HEK293 (cell line): ENCODE measurements at regions not wholly inside any gene's neighbourhood (a gene's known extent, or its start where the extent isn't known, plus 50 kb on each side); places are given as distances from the start of the nearest gene placed in this dataset.

ENCODE experiments used
- CTCF ChIA-PET: fragments of 350-600 bp; formaldehyde crosslinking; extraction: SDS; loops from one replicate; lab custom pipeline; 2021; ENCODE audit warnings: antibody characterized with exemption; lab: Yijun Ruan, JAX
- POLR2A ChIA-PET: fragments of 300-600 bp; formaldehyde crosslinking; extraction: SDS; loops from one replicate; lab custom pipeline; 2020; ENCODE audit warnings: antibody characterized with exemption, inconsistent platforms; lab: Yijun Ruan, JAX
- H3K27ac ChIP-seq: fragments of 200-500 bp; sonication (Bioruptor generic); 2 replicates; pipeline ENCODE4 v1.5.1; 2014; ENCODE audit warnings: low read depth, low read length, control low read depth, inconsistent platforms; ENCODE audit errors: extremely low read depth
- H3K36me3 ChIP-seq, 2 experiments: fragments of 200-500 bp in 1 of 2; sonication (Bioruptor generic) in 1 of 2; 1 replicate in 1 of 2; 2 replicates in 1 of 2; pipeline ENCODE4 v1.5.1; 2014 to 2017; ENCODE audit warnings: inconsistent platforms in 2 of 2, low read length in 2 of 2; ENCODE audit not compliant: control insufficient read depth in 2 of 2, insufficient read depth in 1 of 2
- H3K4me1 ChIP-seq: fragments of 200-500 bp; sonication (Bioruptor generic); 2 replicates; pipeline ENCODE4 v1.5.1; 2014; ENCODE audit warnings: mild to moderate bottlenecking, low read length, inconsistent platforms; ENCODE audit not compliant: control insufficient read depth, insufficient read depth
- H3K4me3 ChIP-seq: 2 replicates; pipeline ENCODE4 v1.5.1; 2011; ENCODE audit warnings: low read depth, mild to moderate bottlenecking, control low read depth, low read length, moderate library complexity
- H3K9me3 ChIP-seq: fragments of 200-500 bp; sonication (Bioruptor generic); 2 replicates; pipeline ENCODE4 v1.5.1; 2014; ENCODE audit warnings: low read depth, low read length, inconsistent platforms; ENCODE audit not compliant: control insufficient read depth, insufficient read depth
- KLF7 ChIP-seq: fragments of 450-650 bp; formaldehyde crosslinking; IDR thresholded peaks from 2 replicates; pipeline ENCODE4 v1.5.1; 2016; ENCODE audit warnings: missing biosample characterization, missing genetic modification characterization, borderline replicate concordance
- REPIN1 ChIP-seq: fragments of 450-650 bp; formaldehyde crosslinking; IDR thresholded peaks from 2 replicates; pipeline ENCODE4 v1.5.1; 2017; ENCODE audit warnings: missing biosample characterization, missing genetic modification characterization, low read depth
- ZBTB49 ChIP-seq: fragments of 450-650 bp; formaldehyde crosslinking; IDR thresholded peaks from 2 replicates; pipeline ENCODE4 v1.5.1; 2016; ENCODE audit warnings: missing biosample characterization, missing genetic modification characterization, low read depth
- ZBTB8A ChIP-seq: fragments of 450-650 bp; formaldehyde crosslinking; IDR thresholded peaks from 2 replicates; pipeline ENCODE4 v1.5.1; 2016; ENCODE audit warnings: missing biosample characterization, missing genetic modification characterization
- ZFP69B ChIP-seq: fragments of 450-650 bp; formaldehyde crosslinking; IDR thresholded peaks from 2 replicates; pipeline ENCODE4 v1.5.1; 2016; ENCODE audit warnings: missing biosample characterization, missing genetic modification characterization
- ZNF2 ChIP-seq: fragments of 450-650 bp; formaldehyde crosslinking; IDR thresholded peaks from 2 replicates; pipeline ENCODE4 v1.5.1; 2016; ENCODE audit warnings: missing biosample characterization, missing genetic modification characterization
- ZNF302 ChIP-seq: fragments of 450-650 bp; formaldehyde crosslinking; IDR thresholded peaks from 2 replicates; pipeline ENCODE4 v1.5.1; 2016; ENCODE audit warnings: missing biosample characterization, missing genetic modification characterization, low read depth
- ZNF548 ChIP-seq: fragments of 450-650 bp; formaldehyde crosslinking; IDR thresholded peaks from 2 replicates; pipeline ENCODE4 v1.5.1; 2016; ENCODE audit warnings: missing biosample characterization, missing genetic modification characterization
- ZNF549 ChIP-seq: fragments of 450-650 bp; IDR thresholded peaks from 2 replicates; pipeline ENCODE4 v1.5.1; 2018; ENCODE audit warnings: missing biosample characterization, missing genetic modification characterization, mild to moderate bottlenecking, inconsistent platforms, moderate library complexity
- ZNF621 ChIP-seq: fragments of 450-650 bp; formaldehyde crosslinking; IDR thresholded peaks from 2 replicates; pipeline ENCODE4 v1.5.1; 2017; ENCODE audit warnings: missing biosample characterization, missing genetic modification characterization
- ZNF639 ChIP-seq: fragments of 450-650 bp; formaldehyde crosslinking; IDR thresholded peaks from 2 replicates; pipeline ENCODE4 v1.5.1; 2016; ENCODE audit warnings: missing biosample characterization, missing genetic modification characterization
- ZNF645 ChIP-seq: fragments of 450-650 bp; formaldehyde crosslinking; IDR thresholded peaks from 2 replicates; pipeline ENCODE4; 2016; ENCODE audit warnings: missing biosample characterization, missing genetic modification characterization
- ZNF670 ChIP-seq: fragments of 450-650 bp; formaldehyde crosslinking; IDR thresholded peaks from 2 replicates; pipeline ENCODE4 v1.5.1; 2016; ENCODE audit warnings: missing biosample characterization, missing genetic modification characterization, low read depth
- ZNF692 ChIP-seq: fragments of 450-650 bp; formaldehyde crosslinking; IDR thresholded peaks from 2 replicates; pipeline ENCODE4 v1.5.1; 2016; ENCODE audit warnings: missing biosample characterization, missing genetic modification characterization
- TF ChIP-seq, protein P1 (sequence below): fragments of 450-650 bp; formaldehyde crosslinking; conservative IDR thresholded peaks from 2 replicates; pipeline ENCODE4 v1.5.1; 2016; ENCODE audit warnings: low read depth, missing biosample characterization, missing genetic modification characterization
- TF ChIP-seq, protein P2 (sequence below): fragments of 450-650 bp; formaldehyde crosslinking; IDR thresholded peaks from 2 replicates; pipeline ENCODE4 v1.5.1; 2016; ENCODE audit warnings: missing biosample characterization, missing genetic modification characterization
- TF ChIP-seq, protein P3 (sequence below): fragments of 450-650 bp; formaldehyde crosslinking; IDR thresholded peaks from 2 replicates; pipeline ENCODE4 v1.5.1; 2016; ENCODE audit warnings: missing biosample characterization, missing genetic modification characterization

- H3K27ac ChIP-seq = no peak overlapping the region
- H3K36me3 ChIP-seq = no peaks in the 10 kb centered on the region
- H3K4me1 ChIP-seq = no peaks in the 10 kb centered on the region
- no peaks in the 10 kb centered on the region for H3K9me3 ChIP-seq
- no peak overlapping the region for H3K4me3 ChIP-seq
- no peak for TF ChIP-seq ZNF639
- no peak for TF ChIP-seq REPIN1 (tag by site-specific recombination)
- TF ChIP-seq ZNF302 = no peak
- TF ChIP-seq ZBTB49 (tag by site-specific recombination) = no peak
- TF ChIP-seq, protein P1, sequence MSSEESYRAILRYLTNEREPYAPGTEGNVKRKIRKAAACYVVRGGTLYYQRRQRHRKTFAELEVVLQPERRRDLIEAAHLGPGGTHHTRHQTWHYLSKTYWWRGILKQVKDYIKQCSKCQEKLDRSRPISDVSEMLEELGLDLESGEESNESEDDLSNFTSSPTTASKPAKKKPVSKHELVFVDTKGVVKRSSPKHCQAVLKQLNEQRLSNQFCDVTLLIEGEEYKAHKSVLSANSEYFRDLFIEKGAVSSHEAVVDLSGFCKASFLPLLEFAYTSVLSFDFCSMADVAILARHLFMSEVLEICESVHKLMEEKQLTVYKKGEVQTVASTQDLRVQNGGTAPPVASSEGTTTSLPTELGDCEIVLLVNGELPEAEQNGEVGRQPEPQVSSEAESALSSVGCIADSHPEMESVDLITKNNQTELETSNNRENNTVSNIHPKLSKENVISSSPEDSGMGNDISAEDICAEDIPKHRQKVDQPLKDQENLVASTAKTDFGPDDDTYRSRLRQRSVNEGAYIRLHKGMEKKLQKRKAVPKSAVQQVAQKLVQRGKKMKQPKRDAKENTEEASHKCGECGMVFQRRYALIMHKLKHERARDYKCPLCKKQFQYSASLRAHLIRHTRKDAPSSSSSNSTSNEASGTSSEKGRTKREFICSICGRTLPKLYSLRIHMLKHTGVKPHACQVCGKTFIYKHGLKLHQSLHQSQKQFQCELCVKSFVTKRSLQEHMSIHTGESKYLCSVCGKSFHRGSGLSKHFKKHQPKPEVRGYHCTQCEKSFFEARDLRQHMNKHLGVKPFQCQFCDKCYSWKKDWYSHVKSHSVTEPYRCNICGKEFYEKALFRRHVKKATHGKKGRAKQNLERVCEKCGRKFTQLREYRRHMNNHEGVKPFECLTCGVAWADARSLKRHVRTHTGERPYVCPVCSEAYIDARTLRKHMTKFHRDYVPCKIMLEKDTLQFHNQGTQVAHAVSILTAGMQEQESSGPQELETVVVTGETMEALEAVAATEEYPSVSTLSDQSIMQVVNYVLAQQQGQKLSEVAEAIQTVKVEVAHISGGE (tag by site-specific recombination) = no peak
- no peak for TF ChIP-seq ZNF549 (tag by site-specific recombination)
- no peak for TF ChIP-seq ZNF621 (tag by site-specific recombination)
- TF ChIP-seq, all 188 proteins: peak for 0
- ChIA-PET CTCF (no interaction called here), POLR2A (no interaction called here)
Observed at GRCh38 chr11:11189506-11189905, 163.5 kb downstream of the CSNK2A3 start.

DNA sequence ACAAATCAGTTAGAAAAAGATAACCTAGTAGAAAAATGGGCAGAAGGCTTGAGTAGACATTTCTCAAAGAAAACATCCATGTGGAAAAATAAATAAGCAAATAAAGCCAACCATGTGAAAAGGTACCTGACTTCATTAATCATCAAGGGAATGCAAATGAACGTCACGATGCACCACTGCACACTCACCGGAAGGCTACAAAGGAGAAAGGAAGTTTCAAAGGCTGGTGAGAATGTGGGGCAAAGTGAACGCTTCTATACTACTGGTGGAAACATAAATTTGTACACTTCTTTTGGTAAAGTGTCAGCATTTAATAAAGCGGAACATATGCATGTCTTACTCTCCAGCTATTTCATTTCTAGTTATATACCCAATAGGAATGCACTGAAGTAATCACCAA is 166.8 kb downstream of the CSNK2A3 start:
- Histone ChIP-seq H3K36me3 (no peaks in the 10 kb centered on the region), H3K9me3 (no peaks in the 10 kb centered on the region), H3K4me1 (no peaks in the 10 kb centered on the region), H3K4me3 (no peak overlapping the region), H3K27ac (no peak overlapping the region)
- TF ChIP-seq ZNF670 = no peak
- no peak for TF ChIP-seq ZNF692
- TF ChIP-seq ZBTB8A (tag by site-specific recombination) = no peak
- no peak for TF ChIP-seq ZNF548 (tag by site-specific recombination)
- no peak for TF ChIP-seq ZFP69B
- TF ChIP-seq, protein P2, sequence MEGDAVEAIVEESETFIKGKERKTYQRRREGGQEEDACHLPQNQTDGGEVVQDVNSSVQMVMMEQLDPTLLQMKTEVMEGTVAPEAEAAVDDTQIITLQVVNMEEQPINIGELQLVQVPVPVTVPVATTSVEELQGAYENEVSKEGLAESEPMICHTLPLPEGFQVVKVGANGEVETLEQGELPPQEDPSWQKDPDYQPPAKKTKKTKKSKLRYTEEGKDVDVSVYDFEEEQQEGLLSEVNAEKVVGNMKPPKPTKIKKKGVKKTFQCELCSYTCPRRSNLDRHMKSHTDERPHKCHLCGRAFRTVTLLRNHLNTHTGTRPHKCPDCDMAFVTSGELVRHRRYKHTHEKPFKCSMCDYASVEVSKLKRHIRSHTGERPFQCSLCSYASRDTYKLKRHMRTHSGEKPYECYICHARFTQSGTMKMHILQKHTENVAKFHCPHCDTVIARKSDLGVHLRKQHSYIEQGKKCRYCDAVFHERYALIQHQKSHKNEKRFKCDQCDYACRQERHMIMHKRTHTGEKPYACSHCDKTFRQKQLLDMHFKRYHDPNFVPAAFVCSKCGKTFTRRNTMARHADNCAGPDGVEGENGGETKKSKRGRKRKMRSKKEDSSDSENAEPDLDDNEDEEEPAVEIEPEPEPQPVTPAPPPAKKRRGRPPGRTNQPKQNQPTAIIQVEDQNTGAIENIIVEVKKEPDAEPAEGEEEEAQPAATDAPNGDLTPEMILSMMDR (tag by site-specific recombination) = no peak
- TF ChIP-seq, protein P3, sequence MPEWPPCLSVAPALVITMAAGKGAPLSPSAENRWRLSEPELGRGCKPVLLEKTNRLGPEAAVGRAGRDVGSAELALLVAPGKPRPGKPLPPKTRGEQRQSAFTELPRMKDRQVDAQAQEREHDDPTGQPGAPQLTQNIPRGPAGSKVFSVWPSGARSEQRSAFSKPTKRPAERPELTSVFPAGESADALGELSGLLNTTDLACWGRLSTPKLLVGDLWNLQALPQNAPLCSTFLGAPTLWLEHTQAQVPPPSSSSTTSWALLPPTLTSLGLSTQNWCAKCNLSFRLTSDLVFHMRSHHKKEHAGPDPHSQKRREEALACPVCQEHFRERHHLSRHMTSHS (tag by site-specific recombination) = no peak
- no peak for TF ChIP-seq ZNF2
- TF ChIP-seq KLF7 (tag by site-specific recombination) = no peak
- TF ChIP-seq ZNF645 (tag by site-specific recombination) = no peak
- ChIA-PET POLR2A (no interaction called here), CTCF (interaction anchor here (0.5 kb wide), 1 partner anchor 45 kb away, joined by 3 read pairs; no protein-coding TSS in a partner anchor)
